Upper lobe of left lung (tissue), 6 donors: ENCODE measurements at regions not wholly inside any gene's neighbourhood (a gene's known extent, or its start where the extent isn't known, plus 50 kb on each side); places are given as distances from the start of the nearest gene placed in this dataset.
"Not testable (repeated sequence)": the region's sequence is repeated elsewhere in the genome, so short reads cannot be mapped to it uniquely, and the experiment has no call there.

ENCODE experiments used
- ATAC-seq, 2 donors: fragments of 200-7000 bp; cut with Tn5 transposase; one replicate each; pipeline ENCODE4 v1.9.1; 2022; ENCODE audit warnings: mild to moderate bottlenecking in 2 of 2, moderate library complexity in 2 of 2; ENCODE audit not compliant: low FRiP score in 2 of 2
- DNase-seq, 2 donors: peaks; one replicate each; pipeline ENCODE4 v3.0.0-alpha.2; 2019 to 2020
- H3K27ac ChIP-seq, 4 donors: fragments of 200-600 bp; sonication (generic); one replicate each; pipeline ENCODE4 v1.5.1; 2016 to 2019
- H3K27me3 ChIP-seq, 4 donors: fragments of 200-600 bp; sonication (generic); one replicate each; pipeline ENCODE4 v1.5.1; 2017 to 2019
- H3K36me3 ChIP-seq, 4 donors: fragments of 200-600 bp; sonication (generic); one replicate each; pipeline ENCODE4 v1.5.1; 2016 to 2019
- H3K4me1 ChIP-seq, 4 donors: fragments of 200-600 bp; sonication (generic); one replicate each; pipeline ENCODE4 v1.5.1; 2018 to 2019
- H3K4me3 ChIP-seq, 4 donors: fragments of 200-600 bp; sonication (generic); one replicate each; pipeline ENCODE4 v1.5.1; 2017 to 2019; ENCODE audit warnings: mild to moderate bottlenecking in 2 of 4, moderate library complexity in 1 of 4
- H3K9me3 ChIP-seq, 4 donors: fragments of 200-600 bp; sonication (generic); one replicate each; pipeline ENCODE4 v1.5.1; 2018 to 2019
- CTCF ChIP-seq, 6 experiments: fragments of 450-650 bp in 4 of 6; fragments of 200-600 bp in 2 of 6; sonication (generic) in 2 of 6; IDR thresholded peaks; one replicate each; pipeline ENCODE4 v1.5.1; 2016 to 2019; ENCODE audit warnings: antibody characterized with exemption in 6 of 6
- EP300 ChIP-seq, 4 donors: sonication (generic); formaldehyde crosslinking; IDR thresholded peaks; one replicate each; pipeline ENCODE4 v1.5.1; 2017; ENCODE audit warnings: antibody characterized with exemption in 4 of 4, control low read depth in 2 of 4
- POLR2A ChIP-seq, 4 donors: fragments of 450-650 bp; IDR thresholded peaks; one replicate each; pipeline ENCODE4 v1.5.1; 2016 to 2017; ENCODE audit warnings: antibody characterized with exemption in 4 of 4, mild to moderate bottlenecking in 2 of 4
- POLR2AphosphoS5 ChIP-seq, 2 donors: sonication (generic); formaldehyde crosslinking; IDR thresholded peaks; one replicate each; pipeline ENCODE4 v1.5.1; 2017; ENCODE audit warnings: antibody characterized with exemption in 2 of 2
- WGBS, 2 donors: methylation state at CpG; one replicate each; pipeline ENCODE4 v1.1.5; 2017 to 2018; 5-methylcytosine and 5-hydroxymethylcytosine counted together
- donor health status: DM: no; HTN: no; CAD: no; lungs with moderate emphysema.
- donor health status: DM: no; HTN: yes; CAD: no; lungs with severe emphysema.

GRCh38 chr12:58668871-58669270 lies 251.4 kb downstream of the LRIG3 start:
- Histone ChIP-seq H3K27ac (no peak overlapping the region), H3K27me3 (no peaks in the 10 kb centered on the region), H3K9me3 (no peaks in the 10 kb centered on the region), H3K4me3 (no peak overlapping the region), H3K4me1 (no peaks in the 10 kb centered on the region), H3K36me3 (no peaks in the 10 kb centered on the region)
- ATAC-seq (no peak), DNase-seq (no peak)
- no peak for TF ChIP-seq EP300 (IDR thresholded peaks at IDR 0.05)
- TF ChIP-seq POLR2A (IDR thresholded peaks at IDR 0.05), result no peak
- no peak for TF ChIP-seq CTCF (IDR thresholded peaks at IDR 0.05)
- TF ChIP-seq POLR2AphosphoS5 (IDR thresholded peaks at IDR 0.05), result no peak
- WGBS, 2 donors, result 70 to 87% methylated on average over 1 of the region's 1 CpG

- no peaks in the 10 kb centered on the region for H3K27me3 ChIP-seq
- WGBS, 2 donors, result 88% methylated on average over 1 of the region's 1 CpG
- H3K36me3 ChIP-seq, result no peaks in the 10 kb centered on the region
- TF ChIP-seq CTCF (IDR thresholded peaks at IDR 0.05), result no peak
- no peak for TF ChIP-seq EP300 (IDR thresholded peaks at IDR 0.05)
- TF ChIP-seq POLR2AphosphoS5 (IDR thresholded peaks at IDR 0.05), result no peak
- no peak for TF ChIP-seq POLR2A (IDR thresholded peaks at IDR 0.05)
- H3K4me1 ChIP-seq, result no peaks in the 10 kb centered on the region
- no peak for ATAC-seq
- H3K9me3 ChIP-seq, result no peaks in the 10 kb centered on the region
- DNase-seq, result no peak
- no peak overlapping the region for H3K27ac ChIP-seq
- no peak overlapping the region for H3K4me3 ChIP-seq
Measured at GRCh38 chr12:58670623-58671022, 249.7 kb downstream of the LRIG3 start.

GRCh38 chr12:58671196-58671595 lies 249.1 kb downstream of the LRIG3 start:
- no peak overlapping the region for H3K27ac ChIP-seq
- no peaks in the 10 kb centered on the region for H3K4me1 ChIP-seq
- ATAC-seq (no peak), DNase-seq (no peak)
- TF ChIP-seq CTCF (IDR thresholded peaks at IDR 0.05) (no peak), EP300 (IDR thresholded peaks at IDR 0.05) (no peak), POLR2AphosphoS5 (IDR thresholded peaks at IDR 0.05) (no peak), POLR2A (IDR thresholded peaks at IDR 0.05) (no peak)
- no peak overlapping the region for H3K4me3 ChIP-seq
- no peaks in the 10 kb centered on the region for H3K27me3 ChIP-seq
- H3K36me3 ChIP-seq, result no peaks in the 10 kb centered on the region
- H3K9me3 ChIP-seq, result no peaks in the 10 kb centered on the region
- WGBS, 2 donors, result 34 to 54% methylated on average over 3 of the region's 3 CpGs

- Histone ChIP-seq H3K9me3 (peaks cover 0 to 2% (median under 1%) of the 10 kb centered on the region in 4 donors), H3K27ac (no peak overlapping the region), H3K4me1 (no peaks in the 10 kb centered on the region), H3K4me3 (no peak overlapping the region), H3K27me3 (no peaks in the 10 kb centered on the region), H3K36me3 (no peaks in the 10 kb centered on the region)
- DNase-seq (no peak), ATAC-seq (no peak)
- TF ChIP-seq POLR2A (IDR thresholded peaks at IDR 0.05) (no peak), CTCF (IDR thresholded peaks at IDR 0.05) (no peak), EP300 (IDR thresholded peaks at IDR 0.05) (no peak), POLR2AphosphoS5 (IDR thresholded peaks at IDR 0.05) (no peak)
Measured at GRCh38 chr12:58673021-58673420, 247.3 kb downstream of the LRIG3 start.

- peaks cover 0 to 18% (median 4%) of the 10 kb centered on the region in 4 donors for H3K9me3 ChIP-seq
- not testable (repeated sequence) for H3K4me1 ChIP-seq, ATAC-seq, H3K36me3 ChIP-seq, H3K27me3 ChIP-seq, H3K4me3 ChIP-seq, DNase-seq, H3K27ac ChIP-seq
- 90% methylated on average over 3 of the region's 3 CpGs for WGBS, 2 donors
Measured at GRCh38 chr12:58677833-58678232, 242.5 kb downstream of the LRIG3 start.
